ENCODE measurements at regions not wholly inside any gene's neighbourhood (a gene's known extent, or its start where the extent isn't known, plus 50 kb on each side); places are given as distances from the start of the nearest gene placed in this dataset.

- Mint-ChIP-seq H3K36me3 (no peaks in the 10 kb centered on the region), H3K27ac (no peak overlapping the region), H3K4me3 (no peak overlapping the region), H3K9me3 (peaks cover 0 to 5% (median 0%) of the 10 kb centered on the region in 7 donors), H3K4me1 (no peaks in the 10 kb centered on the region), H3K27me3 (ENCODE audit: low read depth in 3 of 3) (peaks cover 2 to 5% (median 4%) of the 10 kb centered on the region in 3 donors)
- Histone ChIP-seq H3K79me2 (ENCODE audit: insufficient read depth, low read length) (no peaks in the 10 kb centered on the region), H4K20me1 (ENCODE audit: insufficient read depth, low read length) (no peaks in the 10 kb centered on the region), H3K4me3 (replicated peaks in 1 of 3; ENCODE audit: low read depth in 2 of 3, low read length in 3 of 3) (no peak overlapping the region), H3K4me2 (replicated peaks; ENCODE audit: extremely low read depth, low read length, poor library complexity, severe bottlenecking) (no peak overlapping the region), H2AFZ (ENCODE audit: insufficient read depth, low read depth, low read length, poor library complexity, severe bottlenecking) (no peak overlapping the region), H3K9me3 (replicated peaks in 1 of 2; ENCODE audit: control insufficient read depth in 1 of 2, insufficient read depth in 1 of 2, low read length in 2 of 2) (no peaks in the 10 kb centered on the region), H3K27me3 (ENCODE audit: control insufficient read depth in 2 of 2, insufficient read depth in 2 of 2, low read length in 2 of 2) (no peaks in the 10 kb centered on the region), H3K9ac (ENCODE audit: insufficient read depth, low read length, poor library complexity, severe bottlenecking) (no peak overlapping the region), H3K27ac (ENCODE audit: low read depth in 1 of 2, low read length in 2 of 2) (no peak overlapping the region), H3K36me3 (replicated peaks in 1 of 2; ENCODE audit: control insufficient read depth in 1 of 2, insufficient read depth in 2 of 2, low read length in 2 of 2) (no peaks in the 10 kb centered on the region), H3K4me1 (ENCODE audit: control insufficient read depth in 1 of 2, insufficient read depth in 2 of 2, low read length in 2 of 2) (no peaks in the 10 kb centered on the region)
- WGBS (ENCODE audit: insufficient coverage) = 94% methylated on average over 5 of the region's 6 CpGs
- intact Hi-C loops (cut with micrococcal nuclease) = no loop called here
- TF ChIP-seq CTCF (IDR thresholded peaks at IDR 0.05) = no peak
- no peak for DNase-seq
Observed at GRCh38 chr1:5298376-5298775, 644.0 kb downstream of the AJAP1 start.

GRCh38 chr1:5297886-5298239 lies 643.5 kb downstream of the AJAP1 start:
- Histone ChIP-seq H3K27ac (ENCODE audit: low read depth in 1 of 2, low read length in 2 of 2) (no peak overlapping the region), H3K27me3 (ENCODE audit: control insufficient read depth in 2 of 2, insufficient read depth in 2 of 2, low read length in 2 of 2) (no peaks in the 10 kb centered on the region), H3K4me3 (replicated peaks in 1 of 3; ENCODE audit: low read depth in 2 of 3, low read length in 3 of 3) (no peak overlapping the region), H4K20me1 (ENCODE audit: insufficient read depth, low read length) (no peaks in the 10 kb centered on the region), H3K9ac (ENCODE audit: insufficient read depth, low read length, poor library complexity, severe bottlenecking) (no peak overlapping the region), H2AFZ (ENCODE audit: insufficient read depth, low read depth, low read length, poor library complexity, severe bottlenecking) (no peak overlapping the region), H3K79me2 (ENCODE audit: insufficient read depth, low read length) (no peaks in the 10 kb centered on the region), H3K9me3 (replicated peaks in 1 of 2; ENCODE audit: control insufficient read depth in 1 of 2, insufficient read depth in 1 of 2, low read length in 2 of 2) (no peaks in the 10 kb centered on the region), H3K4me2 (replicated peaks; ENCODE audit: extremely low read depth, low read length, poor library complexity, severe bottlenecking) (no peak overlapping the region), H3K36me3 (replicated peaks in 1 of 2; ENCODE audit: control insufficient read depth in 1 of 2, insufficient read depth in 2 of 2, low read length in 2 of 2) (no peaks in the 10 kb centered on the region), H3K4me1 (ENCODE audit: control insufficient read depth in 1 of 2, insufficient read depth in 2 of 2, low read length in 2 of 2) (no peaks in the 10 kb centered on the region)
- H3K36me3 Mint-ChIP-seq = no peaks in the 10 kb centered on the region
- H3K27ac Mint-ChIP-seq = no peak overlapping the region
- no peaks in the 10 kb centered on the region for H3K4me1 Mint-ChIP-seq
- H3K4me3 Mint-ChIP-seq = no peak overlapping the region
- DNase-seq = no peak
- intact Hi-C loops (cut with micrococcal nuclease) = no loop called here
- H3K27me3 Mint-ChIP-seq (ENCODE audit: low read depth in 3 of 3) = peaks cover 2 to 5% (median 4%) of the 10 kb centered on the region in 3 donors
- H3K9me3 Mint-ChIP-seq = peaks cover 0 to 5% (median 0%) of the 10 kb centered on the region in 7 donors
- TF ChIP-seq CTCF (IDR thresholded peaks at IDR 0.05) = no peak
- 67% methylated on average over 1 of the region's 1 CpG for whole genome bisulfite sequencing (ENCODE audit: insufficient coverage)
